ENCODE measurements at regions not wholly inside any gene's neighbourhood (a gene's known extent, or its start where the extent isn't known, plus 50 kb on each side); places are given as distances from the start of the nearest gene placed in this dataset.

DNA sequence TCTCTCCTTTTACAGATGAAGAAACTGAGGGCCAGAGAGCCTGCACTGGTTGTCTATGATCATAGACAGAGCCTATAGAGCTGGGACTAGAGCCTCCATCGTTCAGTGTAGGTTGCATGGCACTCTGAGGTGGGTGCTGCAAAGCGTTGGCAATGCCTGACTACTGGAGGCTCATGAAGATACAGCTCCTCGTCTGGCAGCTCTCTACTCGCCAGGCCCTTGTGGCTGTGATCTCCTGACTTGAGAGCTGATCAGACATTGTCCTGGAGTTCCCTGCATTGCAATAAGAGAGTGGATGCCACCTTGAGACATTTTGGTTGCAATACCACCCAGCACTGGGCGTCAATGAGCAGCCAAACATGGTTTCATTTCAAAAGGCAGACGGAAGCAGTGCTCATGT lies 270.1 kb upstream of the ARID1B start:
- TF ChIP-seq ZFP30 (CRISPR knock-in tag; IDR thresholded peaks at IDR 0.05) (no peak), TOX (CRISPR knock-in tag; IDR thresholded peaks at IDR 0.05; ENCODE audit: borderline replicate concordance) (no peak), ZC3H10 (CRISPR knock-in tag; IDR thresholded peaks at IDR 0.05) (no peak), PPARA (CRISPR knock-in tag; IDR thresholded peaks at IDR 0.05; ENCODE audit: borderline replicate concordance) (no peak), ISL1 (CRISPR knock-in tag; IDR thresholded peaks at IDR 0.05) (no peak), SNAI2 (CRISPR knock-in tag; IDR thresholded peaks at IDR 0.05) (no peak), ARNTL (CRISPR knock-in tag; IDR thresholded peaks at IDR 0.05; ENCODE audit: borderline replicate concordance, low read depth) (no peak), ZNF70 (CRISPR knock-in tag; IDR thresholded peaks at IDR 0.05) (no peak), CSDC2 (CRISPR knock-in tag; IDR thresholded peaks at IDR 0.05) (no peak), ESRRG (CRISPR knock-in tag; IDR thresholded peaks at IDR 0.05) (no peak), BACH2 (CRISPR knock-in tag; IDR thresholded peaks at IDR 0.05; ENCODE audit: borderline replicate concordance) (no peak), ZNF565 (CRISPR knock-in tag; conservative IDR thresholded peaks at IDR 0.05; ENCODE audit: low read depth) (no peak), ZNF8 (CRISPR knock-in tag; IDR thresholded peaks at IDR 0.05) (no peak), ZFP3 (CRISPR knock-in tag; IDR thresholded peaks at IDR 0.05) (no peak)
- TF ChIP-seq, protein P1, sequence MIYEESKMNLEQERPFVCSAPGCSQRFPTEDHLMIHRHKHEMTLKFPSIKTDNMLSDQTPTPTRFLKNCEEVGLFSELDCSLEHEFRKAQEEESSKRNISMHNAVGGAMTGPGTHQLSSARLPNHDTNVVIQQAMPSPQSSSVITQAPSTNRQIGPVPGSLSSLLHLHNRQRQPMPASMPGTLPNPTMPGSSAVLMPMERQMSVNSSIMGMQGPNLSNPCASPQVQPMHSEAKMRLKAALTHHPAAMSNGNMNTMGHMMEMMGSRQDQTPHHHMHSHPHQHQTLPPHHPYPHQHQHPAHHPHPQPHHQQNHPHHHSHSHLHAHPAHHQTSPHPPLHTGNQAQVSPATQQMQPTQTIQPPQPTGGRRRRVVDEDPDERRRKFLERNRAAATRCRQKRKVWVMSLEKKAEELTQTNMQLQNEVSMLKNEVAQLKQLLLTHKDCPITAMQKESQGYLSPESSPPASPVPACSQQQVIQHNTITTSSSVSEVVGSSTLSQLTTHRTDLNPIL (CRISPR knock-in tag; IDR thresholded peaks at IDR 0.05; ENCODE audit: low read depth): no peak
- TF ChIP-seq, protein P2, sequence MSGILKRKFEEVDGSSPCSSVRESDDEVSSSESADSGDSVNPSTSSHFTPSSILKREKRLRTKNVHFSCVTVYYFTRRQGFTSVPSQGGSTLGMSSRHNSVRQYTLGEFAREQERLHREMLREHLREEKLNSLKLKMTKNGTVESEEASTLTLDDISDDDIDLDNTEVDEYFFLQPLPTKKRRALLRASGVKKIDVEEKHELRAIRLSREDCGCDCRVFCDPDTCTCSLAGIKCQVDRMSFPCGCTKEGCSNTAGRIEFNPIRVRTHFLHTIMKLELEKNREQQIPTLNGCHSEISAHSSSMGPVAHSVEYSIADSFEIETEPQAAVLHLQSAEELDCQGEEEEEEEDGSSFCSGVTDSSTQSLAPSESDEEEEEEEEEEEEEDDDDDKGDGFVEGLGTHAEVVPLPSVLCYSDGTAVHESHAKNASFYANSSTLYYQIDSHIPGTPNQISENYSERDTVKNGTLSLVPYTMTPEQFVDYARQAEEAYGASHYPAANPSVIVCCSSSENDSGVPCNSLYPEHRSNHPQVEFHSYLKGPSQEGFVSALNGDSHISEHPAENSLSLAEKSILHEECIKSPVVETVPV (CRISPR knock-in tag; IDR thresholded peaks at IDR 0.05): no peak
- TF ChIP-seq, protein P3, sequence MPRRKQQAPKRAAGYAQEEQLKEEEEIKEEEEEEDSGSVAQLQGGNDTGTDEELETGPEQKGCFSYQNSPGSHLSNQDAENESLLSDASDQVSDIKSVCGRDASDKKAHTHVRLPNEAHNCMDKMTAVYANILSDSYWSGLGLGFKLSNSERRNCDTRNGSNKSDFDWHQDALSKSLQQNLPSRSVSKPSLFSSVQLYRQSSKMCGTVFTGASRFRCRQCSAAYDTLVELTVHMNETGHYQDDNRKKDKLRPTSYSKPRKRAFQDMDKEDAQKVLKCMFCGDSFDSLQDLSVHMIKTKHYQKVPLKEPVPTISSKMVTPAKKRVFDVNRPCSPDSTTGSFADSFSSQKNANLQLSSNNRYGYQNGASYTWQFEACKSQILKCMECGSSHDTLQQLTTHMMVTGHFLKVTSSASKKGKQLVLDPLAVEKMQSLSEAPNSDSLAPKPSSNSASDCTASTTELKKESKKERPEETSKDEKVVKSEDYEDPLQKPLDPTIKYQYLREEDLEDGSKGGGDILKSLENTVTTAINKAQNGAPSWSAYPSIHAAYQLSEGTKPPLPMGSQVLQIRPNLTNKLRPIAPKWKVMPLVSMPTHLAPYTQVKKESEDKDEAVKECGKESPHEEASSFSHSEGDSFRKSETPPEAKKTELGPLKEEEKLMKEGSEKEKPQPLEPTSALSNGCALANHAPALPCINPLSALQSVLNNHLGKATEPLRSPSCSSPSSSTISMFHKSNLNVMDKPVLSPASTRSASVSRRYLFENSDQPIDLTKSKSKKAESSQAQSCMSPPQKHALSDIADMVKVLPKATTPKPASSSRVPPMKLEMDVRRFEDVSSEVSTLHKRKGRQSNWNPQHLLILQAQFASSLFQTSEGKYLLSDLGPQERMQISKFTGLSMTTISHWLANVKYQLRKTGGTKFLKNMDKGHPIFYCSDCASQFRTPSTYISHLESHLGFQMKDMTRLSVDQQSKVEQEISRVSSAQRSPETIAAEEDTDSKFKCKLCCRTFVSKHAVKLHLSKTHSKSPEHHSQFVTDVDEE (CRISPR knock-in tag; IDR thresholded peaks at IDR 0.05): no peak
- TF ChIP-seq, protein P4, sequence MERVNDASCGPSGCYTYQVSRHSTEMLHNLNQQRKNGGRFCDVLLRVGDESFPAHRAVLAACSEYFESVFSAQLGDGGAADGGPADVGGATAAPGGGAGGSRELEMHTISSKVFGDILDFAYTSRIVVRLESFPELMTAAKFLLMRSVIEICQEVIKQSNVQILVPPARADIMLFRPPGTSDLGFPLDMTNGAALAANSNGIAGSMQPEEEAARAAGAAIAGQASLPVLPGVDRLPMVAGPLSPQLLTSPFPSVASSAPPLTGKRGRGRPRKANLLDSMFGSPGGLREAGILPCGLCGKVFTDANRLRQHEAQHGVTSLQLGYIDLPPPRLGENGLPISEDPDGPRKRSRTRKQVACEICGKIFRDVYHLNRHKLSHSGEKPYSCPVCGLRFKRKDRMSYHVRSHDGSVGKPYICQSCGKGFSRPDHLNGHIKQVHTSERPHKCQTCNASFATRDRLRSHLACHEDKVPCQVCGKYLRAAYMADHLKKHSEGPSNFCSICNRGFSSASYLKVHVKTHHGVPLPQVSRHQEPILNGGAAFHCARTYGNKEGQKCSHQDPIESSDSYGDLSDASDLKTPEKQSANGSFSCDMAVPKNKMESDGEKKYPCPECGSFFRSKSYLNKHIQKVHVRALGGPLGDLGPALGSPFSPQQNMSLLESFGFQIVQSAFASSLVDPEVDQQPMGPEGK (CRISPR knock-in tag; IDR thresholded peaks at IDR 0.05; ENCODE audit: borderline replicate concordance): no peak
- ATAC-seq: no peak

DNA sequence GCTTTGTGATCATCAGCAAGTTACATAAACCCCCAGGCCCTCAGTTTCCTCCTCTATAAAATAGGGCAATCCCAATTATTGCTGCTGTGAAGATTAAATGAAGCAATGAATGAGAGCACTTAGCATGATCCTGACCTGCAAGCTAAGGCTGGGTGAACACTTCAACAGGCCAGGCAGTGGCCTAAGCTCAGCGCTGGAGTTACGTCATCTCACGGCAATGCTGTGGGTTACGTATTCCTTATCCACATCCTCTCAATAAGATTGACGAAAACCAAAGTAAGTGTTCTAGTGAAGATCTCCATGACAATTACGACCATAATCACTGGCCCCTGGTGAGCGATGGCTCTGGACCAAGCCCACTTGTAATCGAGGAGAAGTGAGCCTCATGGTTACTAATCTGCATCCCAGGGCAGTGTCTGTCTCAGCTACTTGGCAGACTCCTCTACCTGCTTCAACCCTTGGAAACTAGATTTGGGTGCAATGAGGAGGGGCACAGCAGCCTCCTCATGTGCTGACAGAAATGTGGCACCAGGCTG lies 274.1 kb upstream of the ARID1B start:
- ATAC-seq: no peak
- no peak for TF ChIP-seq BACH2 (CRISPR knock-in tag; IDR thresholded peaks at IDR 0.05; ENCODE audit: borderline replicate concordance)
- TF ChIP-seq RARB (CRISPR knock-in tag; IDR thresholded peaks at IDR 0.05): no peak
- TF ChIP-seq, protein P5, sequence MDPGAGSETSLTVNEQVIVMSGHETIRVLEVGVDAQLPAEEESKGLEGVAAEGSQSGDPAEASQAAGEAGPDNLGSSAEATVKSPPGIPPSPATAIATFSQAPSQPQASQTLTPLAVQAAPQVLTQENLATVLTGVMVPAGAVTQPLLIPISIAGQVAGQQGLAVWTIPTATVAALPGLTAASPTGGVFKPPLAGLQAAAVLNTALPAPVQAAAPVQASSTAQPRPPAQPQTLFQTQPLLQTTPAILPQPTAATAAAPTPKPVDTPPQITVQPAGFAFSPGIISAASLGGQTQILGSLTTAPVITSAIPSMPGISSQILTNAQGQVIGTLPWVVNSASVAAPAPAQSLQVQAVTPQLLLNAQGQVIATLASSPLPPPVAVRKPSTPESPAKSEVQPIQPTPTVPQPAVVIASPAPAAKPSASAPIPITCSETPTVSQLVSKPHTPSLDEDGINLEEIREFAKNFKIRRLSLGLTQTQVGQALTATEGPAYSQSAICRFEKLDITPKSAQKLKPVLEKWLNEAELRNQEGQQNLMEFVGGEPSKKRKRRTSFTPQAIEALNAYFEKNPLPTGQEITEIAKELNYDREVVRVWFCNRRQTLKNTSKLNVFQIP (CRISPR knock-in tag; IDR thresholded peaks at IDR 0.05; ENCODE audit: borderline replicate concordance, low read depth): no peak
- no peak for TF ChIP-seq ZNF8 (CRISPR knock-in tag; IDR thresholded peaks at IDR 0.05)
- TF ChIP-seq ZFP3 (CRISPR knock-in tag; IDR thresholded peaks at IDR 0.05): no peak
- TF ChIP-seq, protein P3 (CRISPR knock-in tag; IDR thresholded peaks at IDR 0.05): no peak
- no peak for TF ChIP-seq ESRRG (CRISPR knock-in tag; IDR thresholded peaks at IDR 0.05)
- no peak for TF ChIP-seq ZC3H10 (CRISPR knock-in tag; IDR thresholded peaks at IDR 0.05)
- no peak for TF ChIP-seq ZNF565 (CRISPR knock-in tag; conservative IDR thresholded peaks at IDR 0.05; ENCODE audit: low read depth)
- no peak for TF ChIP-seq PPARA (CRISPR knock-in tag; IDR thresholded peaks at IDR 0.05; ENCODE audit: borderline replicate concordance)
- TF ChIP-seq, protein P2 (CRISPR knock-in tag; IDR thresholded peaks at IDR 0.05): no peak
- TF ChIP-seq, protein P4 (CRISPR knock-in tag; IDR thresholded peaks at IDR 0.05; ENCODE audit: borderline replicate concordance): no peak
- TF ChIP-seq GLIS3 (CRISPR knock-in tag; IDR thresholded peaks at IDR 0.05): no peak
- TF ChIP-seq ZNF70 (CRISPR knock-in tag; IDR thresholded peaks at IDR 0.05): no peak
- no peak for TF ChIP-seq CSDC2 (CRISPR knock-in tag; IDR thresholded peaks at IDR 0.05)
- no peak for TF ChIP-seq TCF4 (CRISPR knock-in tag; IDR thresholded peaks at IDR 0.05; ENCODE audit: borderline replicate concordance)
- no peak for TF ChIP-seq SNAI2 (CRISPR knock-in tag; IDR thresholded peaks at IDR 0.05)
- TF ChIP-seq ISL1 (CRISPR knock-in tag; IDR thresholded peaks at IDR 0.05): no peak
